Thyroid gland (tissue), 4 donors: ENCODE measurements at regions not wholly inside any gene's neighbourhood (a gene's known extent, or its start where the extent isn't known, plus 50 kb on each side); places are given as distances from the start of the nearest gene placed in this dataset.
"Not testable (repeated sequence)": the region's sequence is repeated elsewhere in the genome, so short reads cannot be mapped to it uniquely, and the experiment has no call there.

Experiments
- DNase-seq, 2 donors: peaks; one replicate each; pipeline ENCODE4 v3.0.0-alpha.2; 2019
- H3K27ac ChIP-seq, 3 donors: fragments of 200-600 bp; sonication (generic); 1 replicate in 2 of 3; 2 replicates in 1 of 3; pipeline ENCODE4 v1.5.1; 2016 to 2019; ENCODE audit warnings: mild to moderate bottlenecking in 1 of 3, moderate library complexity in 1 of 3
- H3K27me3 ChIP-seq: fragments of 200-600 bp; sonication (generic); one replicate; pipeline ENCODE4 v1.5.1; 2019
- H3K36me3 ChIP-seq, 2 donors: fragments of 200-600 bp; sonication (generic); one replicate each; pipeline ENCODE4 v1.5.1; 2016 to 2019
- H3K4me1 ChIP-seq, 2 donors: fragments of 200-600 bp; sonication (generic); one replicate each; pipeline ENCODE4 v1.5.1; 2017 to 2019
- H3K4me3 ChIP-seq, 3 donors: fragments of 200-600 bp; sonication (generic); replicated peaks in 1 of 3; 1 replicate in 2 of 3; 2 replicates in 1 of 3; pipeline ENCODE4 v1.5.1; 2016; ENCODE audit warnings: mild to moderate bottlenecking in 1 of 3
- H3K9me3 ChIP-seq: fragments of 200-600 bp; sonication (generic); one replicate; pipeline ENCODE4 v1.5.1; 2017
- CTCF ChIP-seq, 6 experiments: fragments of 200-600 bp in 3 of 6; fragments of 450-650 bp in 3 of 6; sonication (generic) in 3 of 6; IDR thresholded peaks; one replicate each; pipeline ENCODE4 v1.5.1; 2016 to 2019; ENCODE audit warnings: antibody characterized with exemption in 6 of 6, mild to moderate bottlenecking in 2 of 6, inconsistent platforms in 1 of 6, moderate library complexity in 1 of 6
- POLR2A ChIP-seq, 2 donors: fragments of 450-650 bp; IDR thresholded peaks; one replicate each; pipeline ENCODE4 v1.6.1; 2017; ENCODE audit warnings: antibody characterized with exemption in 2 of 2, mild to moderate bottlenecking in 2 of 2, moderate library complexity in 1 of 2
- WGBS, 2 donors: methylation state at CpG; one replicate each; pipeline ENCODE4 v1.1.5; 2017; 5-methylcytosine and 5-hydroxymethylcytosine counted together
- intact Hi-C: fragments of 100-400 bp; cut with DNase I; formaldehyde crosslinking; loops from one replicate; pipeline ENCODE4 v1.15.1; 2023

DNA sequence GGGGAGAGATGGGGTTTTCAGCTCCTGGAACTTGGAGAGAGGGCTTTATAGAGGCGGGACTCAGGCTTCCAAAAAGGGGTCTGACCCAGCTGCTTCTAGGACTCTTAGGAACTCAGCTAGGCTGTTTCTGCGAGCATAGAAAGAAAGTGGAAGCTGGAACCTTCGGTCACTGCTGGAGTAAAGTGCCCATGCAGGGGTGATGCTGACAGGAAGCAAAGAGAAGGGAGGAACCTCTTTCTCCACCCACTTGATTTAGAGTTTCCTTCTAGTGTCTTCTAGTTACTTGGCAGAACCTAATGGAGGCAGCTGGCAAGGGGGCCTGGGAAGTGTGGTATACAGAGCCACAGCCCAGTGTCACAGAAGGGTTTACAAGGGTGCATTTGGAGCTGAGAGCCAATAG is 283.6 kb downstream of the QKI start:
- no peaks in the 10 kb centered on the region for H3K36me3 ChIP-seq
- no peak overlapping the region for H3K27ac ChIP-seq
- intact Hi-C loops: no loop called here
- TF ChIP-seq POLR2A (IDR thresholded peaks at IDR 0.05): no peak
- no peak for TF ChIP-seq CTCF (IDR thresholded peaks at IDR 0.05)
- peaks cover 0 to 3% of the 10 kb centered on the region in 2 donors for H3K4me1 ChIP-seq
- no peak overlapping the region for H3K4me3 ChIP-seq
- no peaks in the 10 kb centered on the region for H3K9me3 ChIP-seq
- H3K27me3 ChIP-seq: no peaks in the 10 kb centered on the region
- DNase-seq: no peak
- WGBS, 2 donors: 81 to 86% methylated on average over 3 of the region's 3 CpGs

DNA sequence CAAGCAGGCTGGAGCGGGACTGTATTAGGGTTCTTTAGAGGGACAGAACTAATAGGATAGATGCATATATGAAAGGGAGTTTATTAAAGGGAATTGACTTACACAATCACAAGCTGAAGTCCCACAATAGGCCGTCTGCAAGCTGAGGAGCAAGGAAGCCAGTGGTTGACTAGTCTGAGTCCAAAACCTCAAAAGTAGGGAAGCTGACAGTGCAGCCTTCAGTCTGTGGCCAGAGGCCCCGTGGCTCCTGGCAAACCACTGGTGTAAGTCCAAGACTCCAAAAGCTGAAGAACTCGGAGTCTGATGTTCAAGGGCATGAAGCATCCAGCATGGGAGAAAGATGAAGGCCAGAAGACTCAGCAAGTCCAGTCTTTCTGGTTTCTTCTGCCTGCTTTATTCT is 281.8 kb downstream of the QKI start:
- H3K9me3 ChIP-seq, H3K36me3 ChIP-seq, H3K4me1 ChIP-seq, H3K27ac ChIP-seq, H3K4me3 ChIP-seq, DNase-seq, intact Hi-C loops, H3K27me3 ChIP-seq: not testable (repeated sequence)
- WGBS, 2 donors: 75 to 89% methylated on average over 4 of the region's 4 CpGs

DNA sequence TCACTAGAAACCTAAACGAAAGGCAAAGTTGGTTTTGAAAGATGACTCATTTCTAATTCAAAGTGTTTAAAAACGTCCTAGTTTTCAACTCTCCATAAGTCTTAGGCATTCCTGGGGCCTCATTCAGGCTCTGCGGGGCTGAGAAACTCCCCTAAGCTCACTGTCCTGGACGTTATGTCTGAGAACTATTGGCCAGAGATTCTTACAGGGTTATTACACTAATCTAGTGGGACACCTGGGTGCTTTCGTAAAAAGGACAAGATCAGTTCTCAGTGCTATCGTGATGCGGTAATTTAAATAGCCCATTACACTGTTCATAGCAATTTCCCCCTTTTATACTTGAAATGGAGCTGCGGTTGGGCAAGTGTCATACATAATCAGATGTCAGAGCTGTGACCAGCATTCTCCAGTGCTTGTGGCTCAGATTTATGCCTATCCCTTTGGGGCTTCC is 280.9 kb downstream of the QKI start:
- no peaks in the 10 kb centered on the region for H3K9me3 ChIP-seq
- DNase-seq: no peak
- TF ChIP-seq POLR2A (IDR thresholded peaks at IDR 0.05) (no peak), CTCF (IDR thresholded peaks at IDR 0.05) (no peak)
- H3K4me3 ChIP-seq: no peak overlapping the region
- H3K27ac ChIP-seq: no peak overlapping the region
- no peaks in the 10 kb centered on the region for H3K27me3 ChIP-seq
- intact Hi-C loops: no loop called here
- H3K36me3 ChIP-seq: no peaks in the 10 kb centered on the region
- WGBS, 2 donors: 52 to 60% methylated on average over 8 of the region's 8 CpGs
- no peaks in the 10 kb centered on the region for H3K4me1 ChIP-seq

- no peak for DNase-seq
- no peaks in the 10 kb centered on the region for H3K9me3 ChIP-seq
- H3K4me1 ChIP-seq: no peaks in the 10 kb centered on the region
- intact Hi-C loops: no loop called here
- TF ChIP-seq POLR2A (IDR thresholded peaks at IDR 0.05) (no peak), CTCF (IDR thresholded peaks at IDR 0.05) (no peak)
- no peak overlapping the region for H3K4me3 ChIP-seq
- WGBS, 2 donors: 70 to 77% methylated on average over 6 of the region's 6 CpGs
- H3K36me3 ChIP-seq: no peaks in the 10 kb centered on the region
- H3K27me3 ChIP-seq: no peaks in the 10 kb centered on the region
- H3K27ac ChIP-seq: no peak overlapping the region
Measured at GRCh38 chr6:163694988-163695398, 280.5 kb downstream of the QKI start.

- H3K27me3 ChIP-seq: no peaks in the 10 kb centered on the region
- no peak overlapping the region for H3K27ac ChIP-seq
- TF ChIP-seq POLR2A (IDR thresholded peaks at IDR 0.05): no peak
- TF ChIP-seq CTCF (IDR thresholded peaks at IDR 0.05): no peak
- no peaks in the 10 kb centered on the region for H3K36me3 ChIP-seq
- H3K9me3 ChIP-seq: no peaks in the 10 kb centered on the region
- H3K4me1 ChIP-seq: no peaks in the 10 kb centered on the region
- H3K4me3 ChIP-seq: no peak overlapping the region
- WGBS, 2 donors: 92 to 93% methylated on average over 3 of the region's 3 CpGs
- DNase-seq: no peak
- intact Hi-C loops: no loop called here
Measured at GRCh38 chr6:163694072-163694471, 279.6 kb downstream of the QKI start.

DNA sequence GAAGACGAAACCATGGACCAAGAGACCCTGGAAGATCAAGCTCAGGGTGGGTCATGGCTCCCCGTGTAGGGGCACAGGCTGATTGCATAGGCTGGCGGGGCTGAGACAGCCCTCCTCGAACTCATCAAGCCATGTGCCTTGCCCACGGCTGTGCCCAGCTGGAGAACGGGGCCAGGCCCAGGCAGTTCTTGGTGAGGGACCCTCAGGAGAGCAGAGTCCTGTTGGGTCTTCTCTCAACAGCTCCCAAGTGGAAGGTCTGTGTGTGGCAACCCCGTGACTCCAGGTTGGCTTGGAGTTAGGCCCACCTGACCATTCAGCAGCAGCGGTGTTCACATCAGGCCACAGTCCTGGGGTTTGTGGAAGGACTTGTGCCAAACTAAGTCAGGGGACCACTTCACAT is 276.5 kb downstream of the QKI start:
- TF ChIP-seq CTCF (IDR thresholded peaks at IDR 0.05) (no peak), POLR2A (IDR thresholded peaks at IDR 0.05) (no peak)

More for the DNA sequence above, 276.5 kb downstream of the QKI start:
- Histone ChIP-seq H3K36me3 (no peaks in the 10 kb centered on the region), H3K4me1 (no peaks in the 10 kb centered on the region), H3K27ac (no peak overlapping the region), H3K27me3 (no peaks in the 10 kb centered on the region), H3K4me3 (no peak overlapping the region), H3K9me3 (no peaks in the 10 kb centered on the region)
- intact Hi-C loops: no loop called here
- no peak for DNase-seq
- 93 to 97% methylated on average over 8 of the region's 8 CpGs for WGBS, 2 donors
